OCI-LY1 (cell line): ENCODE measurements at regions not wholly inside any gene's neighbourhood (a gene's known extent, or its start where the extent isn't known, plus 50 kb on each side); places are given as distances from the start of the nearest gene placed in this dataset.

Experiments
- H2AFZ ChIP-seq: fragments of 200-600 bp; sonication (generic), shearing (Covaris generic); 2 replicates; pipeline ENCODE4 v1.6.0; 2014; ENCODE audit warnings: antibody characterized with exemption, mild to moderate bottlenecking, low read length
- H3F3A ChIP-seq: fragments of 200-600 bp; sonication (generic), shearing (Covaris generic); 2 replicates; pipeline ENCODE4 v1.6.0; 2014; ENCODE audit warnings: mild to moderate bottlenecking, antibody characterized with exemption, low read length, moderate library complexity; ENCODE audit not compliant: insufficient read depth
- H3K27ac ChIP-seq: fragments of 200-600 bp; sonication (generic); 2 replicates; pipeline ENCODE4 v1.5.1; 2014; ENCODE audit warnings: low read length, mixed run types, mild to moderate bottlenecking, low read depth; ENCODE audit not compliant: poor library complexity, severe bottlenecking
- H3K27me3 ChIP-seq: fragments of 200-600 bp; sonication (generic); 2 replicates; pipeline ENCODE4 v1.6.0; 2014; ENCODE audit warnings: antibody characterized with exemption, mild to moderate bottlenecking, low read length, moderate library complexity; ENCODE audit not compliant: insufficient read depth
- H3K36me3 ChIP-seq: fragments of 200-600 bp; sonication (generic); 2 replicates; pipeline ENCODE4 v1.6.1; 2014; ENCODE audit warnings: mild to moderate bottlenecking, antibody characterized with exemption, low read length, moderate library complexity, mixed read lengths; ENCODE audit not compliant: insufficient read depth
- H3K4me1 ChIP-seq: fragments of 200-600 bp; sonication (generic); 2 replicates; pipeline ENCODE4 v1.5.1; 2014; ENCODE audit warnings: mild to moderate bottlenecking, low read length, moderate library complexity; ENCODE audit not compliant: insufficient read depth, severe bottlenecking
- H3K4me2 ChIP-seq: fragments of 200-600 bp; sonication (generic), shearing (Covaris generic); 2 replicates; pipeline ENCODE4 v1.6.1; 2014; ENCODE audit warnings: low read length
- H3K4me3 ChIP-seq: fragments of 200-600 bp; sonication (generic); 2 replicates; pipeline ENCODE4 v1.5.1; 2014; ENCODE audit warnings: low read length, low read depth, mild to moderate bottlenecking, mixed read lengths; ENCODE audit not compliant: poor library complexity, severe bottlenecking
- H3K79me2 ChIP-seq: fragments of 200-600 bp; shearing (Covaris generic); 2 replicates; pipeline ENCODE4 v1.6.1; 2016; ENCODE audit warnings: mixed run types, low read length, mixed read lengths; ENCODE audit not compliant: insufficient read depth
- H3K9ac ChIP-seq: fragments of 200-600 bp; sonication (generic), shearing (Covaris generic); 2 replicates; pipeline ENCODE4 v1.6.1; 2014; ENCODE audit warnings: mild to moderate bottlenecking, low read length, mixed read lengths
- H3K9me2 ChIP-seq: fragments of 200-600 bp; sonication (generic), shearing (Covaris generic); 2 replicates; pipeline ENCODE4 v1.6.1; 2014; ENCODE audit warnings: low read depth, mild to moderate bottlenecking, low read length, mixed read lengths
- H3K9me3 ChIP-seq: fragments of 200-600 bp; shearing (Covaris generic); 2 replicates; pipeline ENCODE4 v1.6.1; 2014; ENCODE audit warnings: low read length, mixed read lengths
- H4K20me1 ChIP-seq: fragments of 200-600 bp; sonication (generic), shearing (Covaris generic); 2 replicates; pipeline ENCODE4 v1.6.0; 2016; ENCODE audit warnings: mild to moderate bottlenecking, low read length; ENCODE audit not compliant: insufficient read depth
- EZH2 ChIP-seq: fragments of 200-600 bp; sonication (generic), shearing (Covaris generic); IDR thresholded peaks from 2 replicates; pipeline ENCODE4 v1.8.0; 2017; ENCODE audit warnings: borderline replicate concordance, mixed run types, mild to moderate bottlenecking, antibody characterized with exemption, low read length, moderate library complexity, mixed read lengths
- TF ChIP-seq, protein P1 (sequence below): fragments of 200-600 bp; sonication (generic), shearing (Covaris generic); IDR thresholded peaks from 2 replicates; pipeline ENCODE4 v1.5.1; 2017; ENCODE audit warnings: mild to moderate bottlenecking, antibody characterized with exemption, low read length, moderate library complexity, mixed read lengths

DNA sequence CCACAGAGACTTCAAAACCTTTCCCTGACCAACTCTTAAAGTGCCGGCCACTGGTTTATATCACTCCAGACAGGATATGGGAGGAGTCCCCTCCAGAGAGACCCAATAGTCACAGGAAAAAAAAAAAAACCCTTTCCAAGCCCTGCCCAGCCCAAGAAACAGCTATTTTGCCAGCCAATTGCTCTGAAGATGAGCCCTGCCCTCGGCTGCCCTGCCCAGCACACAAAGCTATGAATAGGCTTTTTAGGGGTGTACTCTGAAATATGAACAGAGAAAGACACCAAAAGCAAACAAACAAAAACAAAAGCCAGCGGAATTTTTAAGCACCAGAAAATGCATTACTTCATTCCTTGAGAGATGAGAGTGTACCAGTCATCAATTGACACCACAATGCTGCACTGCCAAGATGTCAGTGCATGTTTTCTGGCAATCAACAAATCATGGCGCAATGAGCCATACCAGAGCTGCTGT lies 275.1 kb downstream of the C6orf118 start:
- H3K9ac ChIP-seq = no peak overlapping the region
- H3K4me3 ChIP-seq = no peak overlapping the region
- no peak overlapping the region for H2AFZ ChIP-seq
- no peaks in the 10 kb centered on the region for H4K20me1 ChIP-seq
- H3K27me3 ChIP-seq = no peaks in the 10 kb centered on the region
- H3K79me2 ChIP-seq = no peaks in the 10 kb centered on the region
- no peaks in the 10 kb centered on the region for H3K4me1 ChIP-seq
- no peaks in the 10 kb centered on the region for H3F3A ChIP-seq
- H3K9me2 ChIP-seq = no peaks in the 10 kb centered on the region
- no peak overlapping the region for H3K27ac ChIP-seq
- no peaks in the 10 kb centered on the region for H3K9me3 ChIP-seq
- TF ChIP-seq EZH2 = no peak
- TF ChIP-seq, protein P1, sequence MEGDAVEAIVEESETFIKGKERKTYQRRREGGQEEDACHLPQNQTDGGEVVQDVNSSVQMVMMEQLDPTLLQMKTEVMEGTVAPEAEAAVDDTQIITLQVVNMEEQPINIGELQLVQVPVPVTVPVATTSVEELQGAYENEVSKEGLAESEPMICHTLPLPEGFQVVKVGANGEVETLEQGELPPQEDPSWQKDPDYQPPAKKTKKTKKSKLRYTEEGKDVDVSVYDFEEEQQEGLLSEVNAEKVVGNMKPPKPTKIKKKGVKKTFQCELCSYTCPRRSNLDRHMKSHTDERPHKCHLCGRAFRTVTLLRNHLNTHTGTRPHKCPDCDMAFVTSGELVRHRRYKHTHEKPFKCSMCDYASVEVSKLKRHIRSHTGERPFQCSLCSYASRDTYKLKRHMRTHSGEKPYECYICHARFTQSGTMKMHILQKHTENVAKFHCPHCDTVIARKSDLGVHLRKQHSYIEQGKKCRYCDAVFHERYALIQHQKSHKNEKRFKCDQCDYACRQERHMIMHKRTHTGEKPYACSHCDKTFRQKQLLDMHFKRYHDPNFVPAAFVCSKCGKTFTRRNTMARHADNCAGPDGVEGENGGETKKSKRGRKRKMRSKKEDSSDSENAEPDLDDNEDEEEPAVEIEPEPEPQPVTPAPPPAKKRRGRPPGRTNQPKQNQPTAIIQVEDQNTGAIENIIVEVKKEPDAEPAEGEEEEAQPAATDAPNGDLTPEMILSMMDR = no peak
- no peak overlapping the region for H3K4me2 ChIP-seq
- H3K36me3 ChIP-seq = no peaks in the 10 kb centered on the region

DNA sequence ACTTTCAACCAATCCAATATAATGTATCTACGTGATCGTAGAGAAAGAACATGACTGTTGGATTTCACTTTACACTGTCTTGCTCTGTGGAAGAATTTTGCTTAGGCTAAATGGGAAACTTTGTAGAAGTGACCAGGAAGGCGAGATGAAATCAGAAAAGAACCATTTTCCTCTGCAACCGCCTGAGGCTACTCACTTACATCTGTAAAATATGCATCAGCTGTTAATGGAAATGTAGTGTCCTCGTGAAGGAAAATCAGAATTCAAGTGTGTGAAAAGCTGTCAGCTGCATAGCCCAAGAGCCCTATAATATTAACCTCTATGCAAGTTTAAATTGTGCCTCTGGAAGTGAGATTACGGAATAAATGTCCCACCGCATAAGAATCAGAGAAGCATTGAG lies 277.9 kb downstream of the C6orf118 start:
- Histone ChIP-seq H3K79me2 (no peaks in the 10 kb centered on the region), H3K27ac (no peak overlapping the region), H3K4me3 (no peak overlapping the region), H3K9me3 (no peaks in the 10 kb centered on the region), H3K9me2 (no peaks in the 10 kb centered on the region), H3K4me1 (no peaks in the 10 kb centered on the region), H3K9ac (no peak overlapping the region), H3K36me3 (no peaks in the 10 kb centered on the region), H2AFZ (no peak overlapping the region), H3K4me2 (no peak overlapping the region), H3K27me3 (no peaks in the 10 kb centered on the region), H3F3A (no peaks in the 10 kb centered on the region), H4K20me1 (no peaks in the 10 kb centered on the region)
- no peak for TF ChIP-seq EZH2
- TF ChIP-seq, protein P1 = no peak

DNA sequence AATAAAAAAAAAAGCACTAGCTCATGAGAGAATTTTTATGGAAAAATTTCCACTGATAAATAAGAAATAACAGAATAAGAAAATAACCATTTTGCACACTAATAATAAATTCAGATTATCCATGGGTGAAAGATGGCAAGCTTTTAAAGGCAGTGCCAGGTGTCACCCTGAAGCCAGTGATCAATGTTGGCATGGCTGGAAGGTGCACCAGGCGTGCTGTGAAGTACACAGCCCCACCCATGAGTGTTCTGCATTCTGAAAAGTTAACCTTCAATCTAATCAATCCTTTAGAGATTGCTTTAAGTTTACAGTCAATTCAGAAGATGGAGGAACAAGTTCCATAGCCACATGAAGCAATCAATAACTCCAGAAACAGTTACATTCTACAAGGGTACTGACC lies 284.4 kb downstream of the C6orf118 start:
- no peak overlapping the region for H3K27ac ChIP-seq
- TF ChIP-seq, protein P1 = no peak
- TF ChIP-seq EZH2 = no peak

More for the DNA sequence above, 284.4 kb downstream of the C6orf118 start:
- Histone ChIP-seq H3K9me3 (no peaks in the 10 kb centered on the region), H3K79me2 (no peaks in the 10 kb centered on the region), H3K9ac (no peak overlapping the region), H4K20me1 (no peaks in the 10 kb centered on the region), H3K4me2 (no peak overlapping the region), H3K4me1 (no peaks in the 10 kb centered on the region), H3F3A (no peaks in the 10 kb centered on the region), H3K9me2 (no peaks in the 10 kb centered on the region), H3K36me3 (no peaks in the 10 kb centered on the region), H2AFZ (no peak overlapping the region), H3K27me3 (no peaks in the 10 kb centered on the region), H3K4me3 (no peak overlapping the region)
